ENCODE measurements at regions not wholly inside any gene's neighbourhood (a gene's known extent, or its start where the extent isn't known, plus 50 kb on each side); places are given as distances from the start of the nearest gene placed in this dataset.

- TF ChIP-seq TSHZ2 (CRISPR knock-in tag; IDR thresholded peaks at IDR 0.05): no peak
- TF ChIP-seq GLIS3 (CRISPR knock-in tag; IDR thresholded peaks at IDR 0.05): no peak
- no peak for TF ChIP-seq ZNF8 (CRISPR knock-in tag; IDR thresholded peaks at IDR 0.05)
- TF ChIP-seq ZNF565 (CRISPR knock-in tag; conservative IDR thresholded peaks at IDR 0.05; ENCODE audit: low read depth): no peak
- TF ChIP-seq ISL1 (CRISPR knock-in tag; IDR thresholded peaks at IDR 0.05): no peak
These were observed 231.3 kb downstream of the RRAGC start (continued) for GRCh38 chr1:38628241-38628640.

- ATAC-seq: no peak
- TF ChIP-seq GLIS3 (CRISPR knock-in tag; IDR thresholded peaks at IDR 0.05) (no peak), CSRNP3 (CRISPR knock-in tag; IDR thresholded peaks at IDR 0.05) (no peak), CREB5 (CRISPR knock-in tag; IDR thresholded peaks at IDR 0.05; ENCODE audit: low read depth) (no peak), ESRRG (CRISPR knock-in tag; IDR thresholded peaks at IDR 0.05) (no peak), PPARA (CRISPR knock-in tag; IDR thresholded peaks at IDR 0.05; ENCODE audit: borderline replicate concordance) (no peak), CSDC2 (CRISPR knock-in tag; IDR thresholded peaks at IDR 0.05) (no peak), ZNF565 (CRISPR knock-in tag; conservative IDR thresholded peaks at IDR 0.05; ENCODE audit: low read depth) (no peak), ISL1 (CRISPR knock-in tag; IDR thresholded peaks at IDR 0.05) (no peak), BACH2 (CRISPR knock-in tag; IDR thresholded peaks at IDR 0.05; ENCODE audit: borderline replicate concordance) (no peak), OSR1 (CRISPR knock-in tag; IDR thresholded peaks at IDR 0.05) (no peak), TCF4 (CRISPR knock-in tag; IDR thresholded peaks at IDR 0.05; ENCODE audit: borderline replicate concordance) (no peak), TOX (CRISPR knock-in tag; IDR thresholded peaks at IDR 0.05; ENCODE audit: borderline replicate concordance) (no peak), ZNF70 (CRISPR knock-in tag; IDR thresholded peaks at IDR 0.05) (no peak)
These were observed 233.6 kb downstream of the RRAGC start for GRCh38 chr1:38625939-38626338.

DNA sequence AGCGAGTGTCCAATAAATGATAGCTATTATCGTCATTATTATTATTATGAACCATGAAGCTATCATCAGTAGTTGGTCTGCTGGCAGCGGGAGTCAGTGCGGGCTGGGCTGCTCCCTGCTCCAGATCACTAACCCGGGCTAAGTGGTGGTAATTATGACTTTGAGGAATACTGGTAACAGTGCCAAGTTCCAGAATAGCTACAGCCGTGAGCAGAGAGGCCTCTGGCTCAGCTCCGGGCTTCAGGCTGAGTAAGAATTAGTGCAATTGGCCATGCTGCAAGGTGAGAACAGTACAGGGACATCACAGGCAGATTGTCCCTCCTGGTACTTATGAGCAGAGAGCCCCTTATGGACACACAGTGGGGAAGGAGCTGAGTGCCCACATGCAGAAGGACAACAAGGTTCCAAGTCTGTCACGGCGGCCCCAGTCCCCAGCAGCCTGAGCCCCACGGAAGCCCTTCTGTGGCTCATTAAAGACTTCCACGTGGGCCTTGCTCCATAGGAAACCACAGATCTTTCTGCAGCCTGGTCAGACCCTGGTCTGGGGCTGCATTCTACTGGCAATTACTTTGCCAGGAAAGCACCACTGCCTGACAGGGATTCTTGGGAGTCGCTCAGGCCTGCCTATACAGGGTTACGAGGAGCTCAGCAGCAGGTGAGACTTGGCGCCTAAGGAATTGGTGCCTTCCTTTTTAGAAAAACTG is 235.1 kb downstream of the RRAGC start:
- ATAC-seq: no peak
- TF ChIP-seq RARB (CRISPR knock-in tag; IDR thresholded peaks at IDR 0.05): no peak
- TF ChIP-seq ARNTL (CRISPR knock-in tag; IDR thresholded peaks at IDR 0.05; ENCODE audit: borderline replicate concordance, low read depth): no peak
- no peak for TF ChIP-seq GLIS3 (CRISPR knock-in tag; IDR thresholded peaks at IDR 0.05)
- TF ChIP-seq CSDC2 (CRISPR knock-in tag; IDR thresholded peaks at IDR 0.05): no peak
- TF ChIP-seq ZNF565 (CRISPR knock-in tag; conservative IDR thresholded peaks at IDR 0.05; ENCODE audit: low read depth): no peak
- TF ChIP-seq ZC3H10 (CRISPR knock-in tag; IDR thresholded peaks at IDR 0.05): no peak
- TF ChIP-seq OSR1 (CRISPR knock-in tag; IDR thresholded peaks at IDR 0.05): no peak
- TF ChIP-seq ZFP30 (CRISPR knock-in tag; IDR thresholded peaks at IDR 0.05): no peak

DNA sequence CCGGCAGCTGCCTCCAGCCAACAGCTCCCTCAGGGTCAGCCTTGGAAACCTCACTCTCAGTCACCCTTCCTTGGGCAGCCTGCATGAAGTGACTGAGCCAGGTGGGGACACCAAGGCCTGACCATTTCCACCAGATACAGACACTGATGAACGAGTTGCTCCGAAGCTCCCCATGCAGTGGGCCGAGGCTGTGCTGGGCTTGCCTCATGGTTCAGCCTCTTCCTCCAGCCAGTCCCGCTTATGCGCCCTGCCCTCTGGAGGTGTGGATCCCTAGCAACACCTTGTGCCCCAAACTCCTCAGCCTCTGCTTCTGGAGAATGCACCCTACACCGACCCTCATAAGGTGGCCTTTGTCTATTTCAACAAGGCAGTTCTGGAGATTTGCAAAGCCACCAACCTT is 236.0 kb downstream of the RRAGC start:
- TF ChIP-seq ZNF8 (CRISPR knock-in tag; IDR thresholded peaks at IDR 0.05) (no peak), ZC3H10 (CRISPR knock-in tag; IDR thresholded peaks at IDR 0.05) (no peak), ZNF565 (CRISPR knock-in tag; conservative IDR thresholded peaks at IDR 0.05; ENCODE audit: low read depth) (no peak), PATZ1 (CRISPR knock-in tag; IDR thresholded peaks at IDR 0.05; ENCODE audit: borderline replicate concordance) (no peak), SNAI2 (CRISPR knock-in tag; IDR thresholded peaks at IDR 0.05) (no peak)
- ATAC-seq: no peak

Data from SK-N-SH treated with all-trans-retinoic acid at 6 μM for 48 hours (cell line).